ENCODE measurements at regions not wholly inside any gene's neighbourhood (a gene's known extent, or its start where the extent isn't known, plus 50 kb on each side); places are given as distances from the start of the nearest gene placed in this dataset.

GRCh38 chr3:110099711-110100110, 762.4 kb upstream of the DPPA4 start:
- DNase-seq (ENCODE audit: low read depth in 3 of 3), result no peak

GRCh38 chr3:110101361-110101760, 764.0 kb upstream of the DPPA4 start:
- DNase-seq (ENCODE audit: low read depth in 3 of 3), result no peak

GRCh38 chr3:110106805-110107204, 769.5 kb upstream of the DPPA4 start:
- no peak for DNase-seq (ENCODE audit: low read depth in 3 of 3)

GRCh38 chr3:110123946-110124345, 786.6 kb upstream of the DPPA4 start:
- DNase-seq (ENCODE audit: low read depth in 3 of 3), result no peak

- DNase-seq (ENCODE audit: low read depth in 3 of 3), result no peak
These were observed 788.7 kb upstream of the DPPA4 start for GRCh38 chr3:110126065-110126464.

GRCh38 chr3:110133971-110134370, 796.6 kb upstream of the DPPA4 start:
- no peak for DNase-seq (ENCODE audit: low read depth in 3 of 3)

GRCh38 chr3:110139048-110139447, 801.7 kb upstream of the DPPA4 start:
- DNase-seq (ENCODE audit: low read depth in 3 of 3), result no peak

- DNase-seq (ENCODE audit: low read depth in 3 of 3), result no peak
These were observed 802.5 kb upstream of the DPPA4 start for GRCh38 chr3:110139821-110140220.

GRCh38 chr3:110149763-110150162, 812.4 kb upstream of the DPPA4 start:
- DNase-seq (ENCODE audit: low read depth in 3 of 3), result no peak

GRCh38 chr3:110157221-110157620, 819.9 kb upstream of the DPPA4 start:
- DNase-seq (ENCODE audit: low read depth in 3 of 3), result no peak

GRCh38 chr3:110164632-110165369, 827.5 kb upstream of the DPPA4 start:
- no peak for DNase-seq (ENCODE audit: low read depth in 3 of 3)

- DNase-seq (ENCODE audit: low read depth in 3 of 3), result no peak
These were observed 828.0 kb upstream of the DPPA4 start for GRCh38 chr3:110165370-110165743.

GRCh38 chr3:110165753-110166152, 828.4 kb upstream of the DPPA4 start:
- no peak for DNase-seq (ENCODE audit: low read depth in 3 of 3)

GRCh38 chr3:110166791-110167190, 829.4 kb upstream of the DPPA4 start:
- no peak for DNase-seq (ENCODE audit: low read depth in 3 of 3)

GRCh38 chr3:110174908-110175307, 837.6 kb upstream of the DPPA4 start:
- DNase-seq (ENCODE audit: low read depth in 3 of 3), result no peak

GRCh38 chr3:110178965-110179364, 841.6 kb upstream of the DPPA4 start:
- no peak for DNase-seq (ENCODE audit: low read depth in 3 of 3)

GRCh38 chr3:110180733-110181132, 843.4 kb upstream of the DPPA4 start:
- no peak for DNase-seq (ENCODE audit: low read depth in 3 of 3)

- DNase-seq (ENCODE audit: low read depth in 3 of 3), result no peak
These were observed 843.9 kb upstream of the DPPA4 start for GRCh38 chr3:110181226-110181625.

GRCh38 chr3:110184536-110184935, 847.2 kb upstream of the DPPA4 start:
- no peak for DNase-seq (ENCODE audit: low read depth in 3 of 3)

- DNase-seq (ENCODE audit: low read depth in 3 of 3), result no peak
These were observed 855.7 kb upstream of the DPPA4 start for GRCh38 chr3:110193074-110193473.

GRCh38 chr3:110198717-110199587, 861.6 kb upstream of the DPPA4 start:
- DNase-seq (ENCODE audit: low read depth in 3 of 3), result no peak

- no peak for DNase-seq (ENCODE audit: low read depth in 3 of 3)
These were observed 862.2 kb upstream of the DPPA4 start for GRCh38 chr3:110199588-110199943.

GRCh38 chr3:110210086-110210660, 861.4 kb upstream of the NECTIN3 start:
- DNase-seq (ENCODE audit: low read depth in 3 of 3), result no peak
